Caco-2 (cell line): ENCODE measurements at regions not wholly inside any gene's neighbourhood (a gene's known extent, or its start where the extent isn't known, plus 50 kb on each side); places are given as distances from the start of the nearest gene placed in this dataset.

Source experiments
- BruUV-seq: library from RNA; stranded (reverse); fragments of 400-500 nt; replicated peaks from 2 replicates; lab custom pipeline; 2021; lab: Mats Ljungman, UMichigan
- CTCF ChIA-PET: fragments of 300-600 bp; sonication (Branson Sonifier 250); formaldehyde crosslinking; loops from one replicate; lab custom pipeline; 2022; ENCODE audit warnings: antibody characterized with exemption; lab: Charles Lee
- POLR2A ChIA-PET: fragments of 300-600 bp; sonication (Branson Sonifier 250); formaldehyde crosslinking; loops from one replicate; lab custom pipeline; 2022; ENCODE audit warnings: antibody characterized with exemption; lab: Charles Lee
- DNase-seq, 2 experiments: peaks; one replicate each; pipeline versions ENCODE4 v3.0.0 to v3.0.0-alpha.2; 2020 to 2022
- H3K27me3 ChIP-seq: replicated peaks from 2 replicates; pipeline ENCODE4 v1.6.0; 2011; ENCODE audit warnings: low read length; ENCODE audit not compliant: control insufficient read depth, insufficient read depth
- H3K36me3 ChIP-seq: 2 replicates; pipeline ENCODE4 v1.5.1; 2011; ENCODE audit warnings: low read length; ENCODE audit not compliant: control insufficient read depth, insufficient read depth
- H3K4me1 ChIP-seq: fragments of 250-450 bp; sonication (Bioruptor Pico); 2 replicates; pipeline ENCODE4 v1.5.1; 2020; ENCODE audit warnings: mild to moderate bottlenecking
- H3K4me3 ChIP-seq: 2 replicates; pipeline ENCODE4 v1.5.1; 2011; ENCODE audit warnings: low read depth, mild to moderate bottlenecking, control low read depth, low read length
- H3K9me3 ChIP-seq: fragments of 250-450 bp; sonication (Bioruptor Pico); 2 replicates; pipeline ENCODE4 v1.5.1; 2020; ENCODE audit warnings: mild to moderate bottlenecking, moderate library complexity
- H3K27ac Mint-ChIP-seq: one replicate; pipeline ENCODE4 v1.8.0; 2022; ENCODE audit warnings: mixed read lengths; ENCODE audit not compliant: unreplicated experiment
- H3K27me3 Mint-ChIP-seq: one replicate; pipeline ENCODE4 v1.8.0; 2022; ENCODE audit warnings: mixed read lengths; ENCODE audit not compliant: insufficient read depth, unreplicated experiment
- H3K36me3 Mint-ChIP-seq: one replicate; pipeline ENCODE4 v1.8.0; 2022; ENCODE audit warnings: mild to moderate bottlenecking, mixed read lengths; ENCODE audit not compliant: insufficient read depth, unreplicated experiment
- H3K4me1 Mint-ChIP-seq: one replicate; pipeline ENCODE4 v1.8.0; 2022; ENCODE audit warnings: low read depth, mixed read lengths; ENCODE audit not compliant: unreplicated experiment
- H3K4me3 Mint-ChIP-seq: one replicate; pipeline ENCODE4 v1.8.0; 2022; ENCODE audit warnings: mild to moderate bottlenecking, moderate library complexity, mixed read lengths; ENCODE audit not compliant: unreplicated experiment
- H3K9me3 Mint-ChIP-seq: one replicate; pipeline ENCODE4 v1.8.0; 2022; ENCODE audit warnings: mixed read lengths; ENCODE audit not compliant: unreplicated experiment
- CTCF ChIP-seq, 2 experiments: fragments of 200-600 bp in 1 of 2; IDR thresholded peaks; 1 replicate in 1 of 2; 2 replicates in 1 of 2; pipeline versions ENCODE4 v1.5.1 to v1.8.0; 2011 to 2022; ENCODE audit warnings: antibody characterized with exemption in 1 of 2, control low read depth in 1 of 2, inconsistent platforms in 1 of 2, low read depth in 1 of 2, low read length in 1 of 2, mild to moderate bottlenecking in 1 of 2, moderate library complexity in 1 of 2; ENCODE audit not compliant: insufficient read depth in 1 of 2, severe bottlenecking in 1 of 2, unreplicated experiment in 1 of 2
- intact Hi-C: fragments of 100-400 bp; cut with micrococcal nuclease; formaldehyde crosslinking; loops from one replicate; pipeline ENCODE4 v1.10.0; 2022; ENCODE audit not compliant: unreplicated experiment

GRCh38 chr22:47230741-47231140 lies 468.3 kb downstream of the TBC1D22A start:
- Mint-ChIP-seq H3K27me3 (peaks cover 9% of the 10 kb centered on the region), H3K36me3 (no peaks in the 10 kb centered on the region), H3K9me3 (peaks cover 9% of the 10 kb centered on the region), H3K27ac (no peak overlapping the region), H3K4me1 (no peaks in the 10 kb centered on the region), H3K4me3 (no peak overlapping the region)
- BruUV-seq, result no TSS peak
- ChIA-PET CTCF (no interaction called here), POLR2A (no interaction called here)
- no peaks in the 10 kb centered on the region for H3K27me3 ChIP-seq
- no peak for TF ChIP-seq CTCF (IDR thresholded peaks at IDR 0.05; ENCODE audit: insufficient read depth in 1 of 2, low read depth in 1 of 2, low read length in 1 of 2, severe bottlenecking in 1 of 2, unreplicated experiment in 1 of 2)
- H3K4me3 ChIP-seq, result no peak overlapping the region
- intact Hi-C loops, result no loop called here
- H3K4me1 ChIP-seq, result no peaks in the 10 kb centered on the region
- no peak for DNase-seq
- H3K9me3 ChIP-seq, result peaks cover 10% of the 10 kb centered on the region; the same call in 1 of the 2 replicates
- no peaks in the 10 kb centered on the region for H3K36me3 ChIP-seq

- BruUV-seq, result no TSS peak
- H3K9me3 ChIP-seq, result peaks cover 10% of the 10 kb centered on the region; the same call in 1 of the 2 replicates
- H3K4me1 ChIP-seq, result no peaks in the 10 kb centered on the region
- no peak overlapping the region for H3K4me3 Mint-ChIP-seq
- ChIA-PET POLR2A (no interaction called here), CTCF (no interaction called here)
- no peaks in the 10 kb centered on the region for H3K36me3 Mint-ChIP-seq
- no peak overlapping the region for H3K27ac Mint-ChIP-seq
- peaks cover 9% of the 10 kb centered on the region for H3K27me3 Mint-ChIP-seq
- DNase-seq, result no peak
- H3K9me3 Mint-ChIP-seq, result peaks cover 9% of the 10 kb centered on the region
- H3K4me1 Mint-ChIP-seq, result no peaks in the 10 kb centered on the region
- no peaks in the 10 kb centered on the region for H3K27me3 ChIP-seq
- intact Hi-C loops, result no loop called here
- no peak for TF ChIP-seq CTCF (IDR thresholded peaks at IDR 0.05; ENCODE audit: insufficient read depth in 1 of 2, low read depth in 1 of 2, low read length in 1 of 2, severe bottlenecking in 1 of 2, unreplicated experiment in 1 of 2)
- H3K36me3 ChIP-seq, result no peaks in the 10 kb centered on the region
- no peak overlapping the region for H3K4me3 ChIP-seq
These were observed 467.8 kb downstream of the TBC1D22A start for GRCh38 chr22:47230251-47230650.

- DNase-seq, result no peak
- H3K9me3 Mint-ChIP-seq, result peaks cover 9% of the 10 kb centered on the region
- no peaks in the 10 kb centered on the region for H3K4me1 Mint-ChIP-seq
- peaks cover 11% of the 10 kb centered on the region for H3K27me3 Mint-ChIP-seq
- H3K4me3 Mint-ChIP-seq, result no peak overlapping the region
- no peaks in the 10 kb centered on the region for H3K36me3 Mint-ChIP-seq
- intact Hi-C loops, result no loop called here
- Histone ChIP-seq H3K9me3 (peaks cover 10% of the 10 kb centered on the region; the same call in 1 of the 2 replicates), H3K4me3 (no peak overlapping the region), H3K36me3 (no peaks in the 10 kb centered on the region), H3K27me3 (no peaks in the 10 kb centered on the region), H3K4me1 (no peaks in the 10 kb centered on the region)
- TF ChIP-seq CTCF (IDR thresholded peaks at IDR 0.05; ENCODE audit: insufficient read depth in 1 of 2, low read depth in 1 of 2, low read length in 1 of 2, severe bottlenecking in 1 of 2, unreplicated experiment in 1 of 2), result no peak
- ChIA-PET CTCF (no interaction called here), POLR2A (no interaction called here)
- no TSS peak for BruUV-seq
- H3K27ac Mint-ChIP-seq, result no peak overlapping the region
These were observed 466.3 kb downstream of the TBC1D22A start for GRCh38 chr22:47228767-47229166.
